Lower lobe of right lung (tissue), 2 donors: ENCODE measurements at regions not wholly inside any gene's neighbourhood (a gene's known extent, or its start where the extent isn't known, plus 50 kb on each side); places are given as distances from the start of the nearest gene placed in this dataset.

Experiments used
- ATAC-seq, 2 donors: fragments of 200-7000 bp; cut with Tn5 transposase; one replicate each; pipeline ENCODE4 v1.9.1; 2020 to 2022; ENCODE audit warnings: mild to moderate bottlenecking in 2 of 2, moderate library complexity in 2 of 2
- DNase-seq: peaks from one replicate; pipeline ENCODE4 v3.0.0-alpha.2; 2020
- H3K27ac ChIP-seq: fragments of 200-600 bp; one replicate; pipeline ENCODE4 v1.8.0; 2022
- H3K27me3 ChIP-seq: fragments of 200-600 bp; one replicate; pipeline ENCODE4 v1.8.0; 2022; ENCODE audit warnings: low read depth
- H3K36me3 ChIP-seq: fragments of 200-600 bp; one replicate; pipeline ENCODE4 v1.8.0; 2022; ENCODE audit warnings: mild to moderate bottlenecking
- H3K4me1 ChIP-seq: fragments of 200-600 bp; one replicate; pipeline ENCODE4 v1.8.0; 2022
- H3K4me3 ChIP-seq: fragments of 200-600 bp; one replicate; pipeline ENCODE4 v1.8.0; 2022; ENCODE audit warnings: mild to moderate bottlenecking
- H3K9me3 ChIP-seq: fragments of 200-600 bp; one replicate; pipeline ENCODE4 v1.8.0; 2022
- intact Hi-C: fragments of 100-400 bp; cut with DNase I; formaldehyde crosslinking; loops from one replicate; pipeline ENCODE4 v1.11.0; 2022
- TF ChIP-seq, protein P1 (sequence below): fragments of 200-600 bp; IDR thresholded peaks from one replicate; pipeline ENCODE4 v1.8.0; 2022; ENCODE audit warnings: antibody characterized with exemption, mild to moderate bottlenecking
- donor health status: DM: no; HTN: yes; CAD: no; lungs with severe emphysema.

DNA sequence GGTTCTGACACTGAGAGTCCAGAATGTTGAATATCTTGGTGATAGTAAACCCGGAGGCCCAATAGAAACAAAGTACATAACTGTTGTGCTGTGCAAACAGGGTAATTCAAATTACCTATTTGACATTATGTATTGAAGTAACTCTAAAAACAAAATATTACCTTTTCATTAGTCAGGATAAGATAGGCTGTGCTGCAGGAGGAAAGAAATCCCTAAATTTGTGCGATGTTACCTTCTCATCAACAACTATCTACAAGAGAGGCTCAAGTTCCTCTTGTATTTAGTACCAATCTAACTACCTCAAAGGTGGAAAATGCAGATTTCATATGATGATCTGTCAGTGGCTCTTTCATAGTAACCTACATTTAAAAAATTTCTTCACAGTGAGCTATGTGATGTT is 367.2 kb downstream of the ZFHX3 start:
- TF ChIP-seq, protein P1, sequence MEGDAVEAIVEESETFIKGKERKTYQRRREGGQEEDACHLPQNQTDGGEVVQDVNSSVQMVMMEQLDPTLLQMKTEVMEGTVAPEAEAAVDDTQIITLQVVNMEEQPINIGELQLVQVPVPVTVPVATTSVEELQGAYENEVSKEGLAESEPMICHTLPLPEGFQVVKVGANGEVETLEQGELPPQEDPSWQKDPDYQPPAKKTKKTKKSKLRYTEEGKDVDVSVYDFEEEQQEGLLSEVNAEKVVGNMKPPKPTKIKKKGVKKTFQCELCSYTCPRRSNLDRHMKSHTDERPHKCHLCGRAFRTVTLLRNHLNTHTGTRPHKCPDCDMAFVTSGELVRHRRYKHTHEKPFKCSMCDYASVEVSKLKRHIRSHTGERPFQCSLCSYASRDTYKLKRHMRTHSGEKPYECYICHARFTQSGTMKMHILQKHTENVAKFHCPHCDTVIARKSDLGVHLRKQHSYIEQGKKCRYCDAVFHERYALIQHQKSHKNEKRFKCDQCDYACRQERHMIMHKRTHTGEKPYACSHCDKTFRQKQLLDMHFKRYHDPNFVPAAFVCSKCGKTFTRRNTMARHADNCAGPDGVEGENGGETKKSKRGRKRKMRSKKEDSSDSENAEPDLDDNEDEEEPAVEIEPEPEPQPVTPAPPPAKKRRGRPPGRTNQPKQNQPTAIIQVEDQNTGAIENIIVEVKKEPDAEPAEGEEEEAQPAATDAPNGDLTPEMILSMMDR: no peak

DNA sequence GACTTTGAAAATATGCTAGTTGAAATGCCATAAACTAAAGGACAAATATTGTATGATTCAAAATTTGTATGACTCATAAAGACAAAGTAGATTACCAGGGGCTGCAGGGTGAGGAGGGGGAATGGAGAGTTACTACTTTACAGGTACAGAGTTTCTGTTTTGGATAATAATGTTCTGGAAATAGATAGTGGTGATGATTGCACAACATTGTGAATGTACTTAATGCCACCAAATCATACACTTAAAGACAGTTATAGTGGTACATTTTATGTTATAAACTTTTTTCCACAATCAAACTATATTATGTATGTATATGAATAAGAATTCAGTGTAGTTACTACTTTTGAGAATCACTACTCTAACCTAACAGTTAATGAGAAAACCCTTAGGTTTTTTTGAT is 368.1 kb downstream of the ZFHX3 start:
- TF ChIP-seq, protein P1: no peak
- H3K4me1 ChIP-seq: no peaks in the 10 kb centered on the region
- H3K9me3 ChIP-seq: no peaks in the 10 kb centered on the region
- no peaks in the 10 kb centered on the region for H3K36me3 ChIP-seq
- no peak for ATAC-seq
- no peak for DNase-seq
- intact Hi-C loops: no loop called here
- H3K27me3 ChIP-seq: no peaks in the 10 kb centered on the region
- no peak overlapping the region for H3K27ac ChIP-seq
- no peak overlapping the region for H3K4me3 ChIP-seq

More for the DNA sequence above, 367.2 kb downstream of the ZFHX3 start:
- intact Hi-C loops: no loop called here
- Histone ChIP-seq H3K27ac (no peak overlapping the region), H3K4me3 (no peak overlapping the region), H3K9me3 (no peaks in the 10 kb centered on the region), H3K27me3 (no peaks in the 10 kb centered on the region), H3K4me1 (no peaks in the 10 kb centered on the region), H3K36me3 (no peaks in the 10 kb centered on the region)
- ATAC-seq (no peak), DNase-seq (no peak)

DNA sequence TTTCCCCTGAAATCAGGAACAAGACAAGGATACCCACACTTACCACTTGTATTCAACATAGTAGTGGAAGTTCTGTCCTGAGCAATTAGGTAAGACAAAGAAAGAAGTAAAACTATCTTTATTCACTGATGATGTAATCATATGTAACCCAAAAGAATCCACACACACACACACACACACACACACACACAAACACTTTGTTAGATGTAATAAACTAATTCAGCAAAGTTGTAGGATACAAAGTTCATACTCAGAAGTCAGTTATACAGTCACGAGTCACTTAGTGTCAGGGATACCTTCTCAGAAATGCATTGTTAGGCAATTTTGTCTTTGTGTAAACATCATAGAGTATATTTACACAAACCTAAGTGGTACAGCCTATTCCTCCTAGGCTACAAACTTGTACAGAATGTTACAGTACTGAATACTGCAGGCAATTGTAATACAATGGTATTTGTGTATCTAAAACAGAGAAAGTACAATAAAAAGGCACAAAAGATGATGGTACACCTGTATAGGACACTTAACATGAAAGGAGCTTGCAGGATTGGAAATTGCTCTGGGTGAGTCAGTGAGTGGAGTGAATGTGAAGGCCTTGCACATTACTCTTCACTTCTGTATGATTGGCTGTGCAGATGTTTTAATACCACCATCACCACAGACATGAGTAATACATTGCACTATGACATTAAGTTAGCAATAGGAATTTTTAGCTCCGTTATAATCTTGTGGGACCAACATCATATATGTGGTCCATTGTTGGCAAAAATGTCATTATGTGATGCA is 370.1 kb downstream of the ZFHX3 start:
- intact Hi-C loops: no loop called here
- no peak for DNase-seq
- Histone ChIP-seq H3K27me3 (no peaks in the 10 kb centered on the region), H3K9me3 (peaks cover 8% of the 10 kb centered on the region), H3K36me3 (no peaks in the 10 kb centered on the region), H3K4me1 (no peaks in the 10 kb centered on the region), H3K4me3 (no peak overlapping the region), H3K27ac (no peak overlapping the region)
- TF ChIP-seq, protein P1: no peak
- peak; percentile 90 to 96 for ATAC-seq

DNA sequence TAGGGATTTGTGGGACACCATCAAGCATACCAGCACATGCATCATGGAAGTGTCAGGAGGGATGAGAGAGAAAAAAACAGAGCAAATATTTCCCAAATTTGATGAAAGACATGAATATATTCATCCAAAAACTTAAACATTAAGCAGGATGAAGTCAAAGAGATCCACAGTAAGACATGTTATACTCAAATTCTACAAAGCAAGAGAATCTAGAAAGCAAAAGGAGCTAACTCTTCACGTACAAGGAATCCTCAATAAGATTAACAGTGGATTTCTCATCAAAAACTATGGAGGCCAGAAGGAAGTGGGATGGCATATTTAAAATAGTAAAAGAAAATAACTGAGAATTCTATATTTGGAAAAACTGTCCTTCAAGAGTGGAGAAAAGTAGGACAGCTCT is 374.8 kb downstream of the ZFHX3 start:
- H3K4me3 ChIP-seq: no peak overlapping the region
- H3K36me3 ChIP-seq: no peaks in the 10 kb centered on the region
- intact Hi-C loops: no loop called here
- ATAC-seq: no peak
- H3K4me1 ChIP-seq: no peaks in the 10 kb centered on the region
- TF ChIP-seq, protein P1: no peak
- no peak overlapping the region for H3K27ac ChIP-seq
- no peak for DNase-seq
- peaks cover 15% of the 10 kb centered on the region for H3K9me3 ChIP-seq
- no peaks in the 10 kb centered on the region for H3K27me3 ChIP-seq

DNA sequence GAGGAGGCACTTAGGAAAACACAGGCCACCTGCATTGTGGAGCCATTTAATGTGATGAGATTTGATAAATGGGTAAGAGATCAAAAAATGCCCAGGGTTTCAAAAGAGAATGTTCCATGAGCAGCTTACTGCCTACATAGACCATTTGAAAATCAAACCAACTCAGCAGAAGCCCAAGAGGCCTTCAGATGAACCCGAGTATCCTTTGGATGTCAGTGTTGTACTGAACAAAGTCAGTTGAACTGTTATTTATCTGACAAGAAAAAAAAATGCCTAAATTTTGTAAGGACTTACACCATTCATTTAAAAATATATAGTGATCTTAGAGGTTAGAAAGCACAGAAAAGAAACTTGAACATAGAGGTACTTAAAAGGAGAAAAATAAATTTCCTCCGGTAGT is 381.7 kb downstream of the ZFHX3 start:
- DNase-seq: no peak
- TF ChIP-seq, protein P1: no peak
- intact Hi-C loops: no loop called here
- no peak for ATAC-seq
- Histone ChIP-seq H3K36me3 (no peaks in the 10 kb centered on the region), H3K4me1 (peaks cover 14% of the 10 kb centered on the region), H3K27me3 (no peaks in the 10 kb centered on the region), H3K9me3 (no peaks in the 10 kb centered on the region), H3K27ac (no peak overlapping the region), H3K4me3 (no peak overlapping the region)
